ENCODE measurements at regions not wholly inside any gene's neighbourhood (a gene's known extent, or its start where the extent isn't known, plus 50 kb on each side); places are given as distances from the start of the nearest gene placed in this dataset.

DNA sequence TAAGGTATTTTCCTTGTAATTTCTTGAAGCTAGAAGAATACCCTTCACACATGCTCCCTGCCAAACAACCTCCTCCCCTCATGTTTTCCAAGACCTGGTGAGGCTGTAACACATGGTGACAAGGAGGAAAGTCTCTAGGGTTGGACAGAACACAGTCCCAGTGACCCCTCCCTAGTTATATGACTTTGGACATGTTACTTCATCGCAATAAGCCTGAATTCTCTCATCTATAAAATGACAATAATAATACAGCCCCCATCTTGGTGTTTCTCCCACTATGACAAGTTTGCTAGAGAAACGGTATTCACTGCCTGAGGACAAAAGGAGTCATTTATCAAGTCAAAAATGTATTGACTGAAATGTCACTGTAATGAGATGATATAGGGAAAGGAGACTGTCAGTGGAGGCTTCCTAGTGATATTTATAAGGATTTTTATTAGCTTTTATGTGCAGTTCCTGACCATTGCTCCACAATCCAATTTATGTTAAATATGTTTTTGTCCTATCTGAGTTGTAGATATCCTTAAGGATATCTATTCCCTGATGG lies 464.4 kb downstream of the SUCLG1 start:
- TF ChIP-seq CTCF (IDR thresholded peaks at IDR 0.05; ENCODE audit: poor library complexity): no peak
- no peak for TF ChIP-seq EZH2 (IDR thresholded peaks at IDR 0.05; ENCODE audit: borderline replicate concordance)
